SK-N-MC (cell line): ENCODE measurements at regions not wholly inside any gene's neighbourhood (a gene's known extent, or its start where the extent isn't known, plus 50 kb on each side); places are given as distances from the start of the nearest gene placed in this dataset.

Experiments
- DNase-seq: peaks from one replicate; pipeline ENCODE4 v3.0.0-alpha.2; 2011; ENCODE audit warnings: low read depth, low spot score
- H3K27ac ChIP-seq: fragments of 200-600 bp; sonication (generic); 2 replicates; pipeline ENCODE4 v1.5.1; 2016; ENCODE audit warnings: mixed run types
- H3K36me3 ChIP-seq: fragments of 200-600 bp; sonication (generic); 2 replicates; pipeline ENCODE4 v1.6.1; 2017; ENCODE audit warnings: antibody characterized with exemption, low read length, mixed read lengths; ENCODE audit not compliant: insufficient read depth
- H3K4me3 ChIP-seq: fragments of 200-600 bp; sonication (generic); 2 replicates; pipeline ENCODE4 v1.5.1; 2016
- H3K9ac ChIP-seq: fragments of 200-600 bp; sonication (generic); 2 replicates; pipeline ENCODE4 v1.8.0; 2017; ENCODE audit warnings: mixed run types, mixed read lengths; ENCODE audit not compliant: insufficient read length
- H3K9me3 ChIP-seq: fragments of 200-600 bp; sonication (generic); 2 replicates; pipeline ENCODE4 v1.6.1; 2017; ENCODE audit warnings: low read depth, mild to moderate bottlenecking, antibody characterized with exemption, low read length, moderate library complexity, mixed read lengths
- EZH2 ChIP-seq: fragments of 200-600 bp; sonication (generic); IDR thresholded peaks from one replicate; pipeline ENCODE4 v1.6.1; 2017; ENCODE audit warnings: antibody characterized with exemption
- FOXP2 ChIP-seq: optimal IDR thresholded peaks from 2 replicates; pipeline ENCODE3; 2011; ENCODE audit warnings: mild to moderate bottlenecking, moderate library complexity; ENCODE audit not compliant: insufficient read depth; ENCODE audit errors: extremely low read length, control extremely low read depth
- POLR2AphosphoS5 ChIP-seq: IDR thresholded peaks from 2 replicates; pipeline ENCODE4 v1.6.1; 2012; ENCODE audit warnings: mild to moderate bottlenecking, low read depth, low read length, borderline replicate concordance

DNA sequence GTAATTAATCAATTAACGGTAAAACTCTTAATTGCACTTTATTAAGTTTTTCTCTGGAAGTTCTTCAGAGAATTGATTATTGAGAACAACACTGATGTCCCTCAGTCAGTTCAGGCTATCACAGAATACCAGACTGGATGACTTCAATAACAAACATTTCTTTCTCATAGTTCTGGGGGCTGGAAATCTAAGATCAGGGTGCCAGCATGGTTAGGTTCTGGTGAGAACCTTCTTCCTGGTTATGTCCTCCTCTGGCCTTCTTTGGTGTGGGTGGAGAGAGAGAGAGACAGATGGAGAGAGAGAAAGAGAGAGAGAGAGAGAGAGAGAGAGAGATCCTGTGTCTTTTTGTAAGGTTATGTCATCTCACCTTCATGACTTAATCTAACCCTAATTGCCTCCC, 71.4 kb upstream of the DAP start:
- H3K4me3 ChIP-seq: no peak overlapping the region
- H3K27ac ChIP-seq: no peak overlapping the region
- no peak for DNase-seq
- TF ChIP-seq POLR2AphosphoS5: no peak
- no peak for TF ChIP-seq FOXP2
- TF ChIP-seq EZH2: no peak
- no peak overlapping the region for H3K9ac ChIP-seq
- H3K9me3 ChIP-seq: no peaks in the 10 kb centered on the region
- H3K36me3 ChIP-seq: no peaks in the 10 kb centered on the region

GRCh38 chr5:10831419-10831818, 70.4 kb upstream of the DAP start:
- Histone ChIP-seq H3K27ac (no peak overlapping the region), H3K36me3 (no peaks in the 10 kb centered on the region), H3K9me3 (no peaks in the 10 kb centered on the region), H3K4me3 (no peak overlapping the region), H3K9ac (no peak overlapping the region)
- TF ChIP-seq FOXP2: no peak
- no peak for TF ChIP-seq POLR2AphosphoS5
- no peak for TF ChIP-seq EZH2
- DNase-seq: no peak

GRCh38 chr5:10828241-10828640, 67.2 kb upstream of the DAP start:
- no peak for DNase-seq
- Histone ChIP-seq H3K9ac (no peak overlapping the region), H3K4me3 (no peak overlapping the region), H3K9me3 (no peaks in the 10 kb centered on the region), H3K27ac (no peak overlapping the region), H3K36me3 (no peaks in the 10 kb centered on the region)
- TF ChIP-seq FOXP2 (no peak), POLR2AphosphoS5 (no peak), EZH2 (no peak)

GRCh38 chr5:10827571-10827970, 66.5 kb upstream of the DAP start:
- Histone ChIP-seq H3K9me3 (no peaks in the 10 kb centered on the region), H3K4me3 (no peak overlapping the region), H3K9ac (no peak overlapping the region), H3K36me3 (no peaks in the 10 kb centered on the region), H3K27ac (no peak overlapping the region)
- no peak for TF ChIP-seq FOXP2
- DNase-seq: no peak

DNA sequence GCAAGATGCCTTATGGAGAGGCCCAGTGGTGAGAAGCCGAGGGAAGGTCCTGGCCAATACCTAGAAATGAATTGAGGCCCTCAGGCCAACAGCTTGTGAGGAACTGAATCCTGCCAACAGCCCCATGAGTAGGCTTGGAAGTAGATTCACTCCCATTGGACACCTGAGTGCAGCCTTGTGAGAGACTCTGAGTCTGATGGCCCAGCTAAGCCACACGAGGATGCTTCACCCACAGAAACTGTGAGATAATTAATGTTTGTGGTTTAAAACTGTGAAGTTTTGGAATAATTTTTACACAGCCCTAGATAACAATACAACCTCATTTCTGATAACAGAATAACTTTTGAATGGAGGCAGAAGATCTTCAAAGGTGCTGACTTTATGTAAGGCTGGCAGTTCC, 65.9 kb upstream of the DAP start:
- no peak for DNase-seq
- TF ChIP-seq FOXP2 (no peak), EZH2 (no peak), POLR2AphosphoS5 (no peak)
- H3K27ac ChIP-seq: no peak overlapping the region
- H3K9me3 ChIP-seq: no peaks in the 10 kb centered on the region
- no peaks in the 10 kb centered on the region for H3K36me3 ChIP-seq
- no peak overlapping the region for H3K4me3 ChIP-seq
- H3K9ac ChIP-seq: no peak overlapping the region

DNA sequence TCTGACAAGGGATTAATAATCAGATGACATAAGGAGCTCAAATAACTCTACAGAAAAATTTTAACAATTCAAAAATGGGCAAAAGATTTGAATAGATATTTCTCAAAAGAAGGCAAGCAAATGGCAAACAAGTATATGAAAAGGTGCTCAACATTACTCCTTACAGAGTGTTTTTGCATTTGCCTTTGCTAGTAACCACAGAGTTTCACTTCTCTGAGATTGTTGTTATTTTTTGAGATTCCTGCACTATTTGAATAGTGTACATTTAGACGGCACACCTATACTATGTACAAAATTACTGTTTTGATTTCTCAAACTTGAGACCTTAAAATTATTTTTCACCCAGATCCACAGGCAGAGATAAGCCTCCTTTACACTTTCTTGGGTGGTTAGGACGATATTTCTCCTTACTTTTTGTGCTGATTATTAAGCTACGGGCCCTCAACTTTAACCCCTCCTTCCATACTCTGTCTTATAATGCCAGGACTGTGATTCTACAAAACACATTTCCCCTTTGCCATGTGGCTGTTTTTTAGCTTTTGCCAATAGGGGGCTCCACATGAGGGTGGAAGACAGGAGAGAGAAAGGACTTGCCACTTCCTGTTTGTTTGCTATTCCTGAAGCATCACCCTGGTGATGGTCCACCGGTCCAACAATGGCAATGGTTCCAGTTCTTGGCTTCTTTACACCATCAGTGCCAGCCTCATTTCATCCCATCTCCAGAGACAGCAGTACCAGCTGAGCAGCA, 65.0 kb upstream of the DAP start:
- H3K9me3 ChIP-seq: no peaks in the 10 kb centered on the region
- H3K4me3 ChIP-seq: no peak overlapping the region
- H3K9ac ChIP-seq: no peak overlapping the region
- TF ChIP-seq POLR2AphosphoS5 (no peak), EZH2 (no peak), FOXP2 (no peak)
- H3K36me3 ChIP-seq: no peaks in the 10 kb centered on the region
- DNase-seq: no peak
- H3K27ac ChIP-seq: no peak overlapping the region

DNA sequence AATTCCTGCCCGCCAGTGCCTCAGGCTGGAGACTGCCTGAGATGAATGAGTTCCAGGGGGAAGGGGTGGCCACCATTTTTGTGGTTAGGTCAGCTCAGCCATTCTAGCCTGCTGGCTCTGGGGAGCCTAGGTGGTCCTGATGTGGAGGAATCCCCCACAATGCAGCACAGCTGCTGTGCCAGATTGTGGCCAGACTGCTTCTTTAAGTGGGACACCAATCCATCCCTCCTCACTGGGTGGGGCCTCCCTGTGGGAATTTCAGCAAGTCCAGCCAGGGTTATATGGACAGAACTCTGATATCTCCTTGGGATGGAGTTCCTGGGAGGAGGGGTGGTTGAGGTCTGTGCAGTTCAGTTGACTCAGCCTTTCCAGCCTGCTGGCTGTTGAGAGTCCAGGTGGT, 51.2 kb upstream of the DAP start:
- Histone ChIP-seq H3K4me3 (no peak overlapping the region), H3K36me3 (no peaks in the 10 kb centered on the region), H3K27ac (no peak overlapping the region), H3K9me3 (no peaks in the 10 kb centered on the region), H3K9ac (no peak overlapping the region)
- TF ChIP-seq POLR2AphosphoS5 (no peak), FOXP2 (no peak), EZH2 (no peak)
- no peak for DNase-seq
